BLaER1 (cell line): ENCODE measurements at regions not wholly inside any gene's neighbourhood (a gene's known extent, or its start where the extent isn't known, plus 50 kb on each side); places are given as distances from the start of the nearest gene placed in this dataset.

Experiments
- H3K27ac ChIP-seq: shearing (Covaris generic); formaldehyde crosslinking; 2 replicates; pipeline ENCODE4 v1.8.1; 2022
- H3K27me3 ChIP-seq: shearing (Covaris generic); formaldehyde crosslinking; 2 replicates; pipeline ENCODE4 v1.8.1; 2022
- H3K36me3 ChIP-seq: shearing (Covaris generic); formaldehyde crosslinking; 2 replicates; pipeline ENCODE4 v1.8.1; 2022
- H3K4me1 ChIP-seq: shearing (Covaris generic); formaldehyde crosslinking; 2 replicates; pipeline ENCODE4 v1.8.1; 2022
- H3K4me2 ChIP-seq: shearing (Covaris generic); formaldehyde crosslinking; 2 replicates; pipeline ENCODE4 v1.8.1; 2022
- H3K4me3 ChIP-seq: shearing (Covaris generic); formaldehyde crosslinking; 2 replicates; pipeline ENCODE4 v1.8.1; 2022
- H3K9ac ChIP-seq: shearing (Covaris generic); formaldehyde crosslinking; 2 replicates; pipeline ENCODE4 v1.8.1; 2022
- H3K9me3 ChIP-seq: shearing (Covaris generic); formaldehyde crosslinking; 2 replicates; pipeline ENCODE4 v1.8.1; 2022
- H4K20me1 ChIP-seq: shearing (Covaris generic); formaldehyde crosslinking; 2 replicates; pipeline ENCODE4 v1.8.1; 2022
- Cebpa-rat ChIP-seq: shearing (Covaris generic); IDR thresholded peaks from 2 replicates; pipeline ENCODE4 v1.8.1; 2022

DNA sequence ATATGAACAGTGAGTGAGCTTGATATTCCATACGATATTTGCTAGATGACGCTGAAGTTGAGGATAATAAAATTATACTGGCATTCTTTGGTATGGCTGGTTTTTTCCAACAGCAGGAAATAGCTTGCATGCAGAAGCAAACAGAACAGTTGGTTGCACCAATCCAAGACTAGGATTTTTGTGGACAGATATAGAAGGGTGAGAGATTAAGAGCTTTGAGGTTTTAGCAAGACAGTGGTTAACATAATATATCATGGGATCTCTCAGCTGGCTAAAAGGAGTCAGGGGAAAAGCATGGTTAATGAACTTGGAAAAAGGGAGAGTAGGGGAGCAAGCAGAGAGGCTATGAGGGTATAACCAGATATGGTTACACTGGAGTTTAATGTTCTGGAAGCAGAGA is 127.9 kb downstream of the DHX15 start:
- no peaks in the 10 kb centered on the region for H4K20me1 ChIP-seq
- no peaks in the 10 kb centered on the region for H3K27me3 ChIP-seq
- no peaks in the 10 kb centered on the region for H3K36me3 ChIP-seq
- peaks cover 11% of the 10 kb centered on the region for H3K4me1 ChIP-seq
- H3K4me2 ChIP-seq: no peak overlapping the region
- H3K9ac ChIP-seq: no peak overlapping the region
- no peaks in the 10 kb centered on the region for H3K9me3 ChIP-seq
- TF ChIP-seq Cebpa-rat: no peak
- H3K4me3 ChIP-seq: no peak overlapping the region
- H3K27ac ChIP-seq: no peak overlapping the region

DNA sequence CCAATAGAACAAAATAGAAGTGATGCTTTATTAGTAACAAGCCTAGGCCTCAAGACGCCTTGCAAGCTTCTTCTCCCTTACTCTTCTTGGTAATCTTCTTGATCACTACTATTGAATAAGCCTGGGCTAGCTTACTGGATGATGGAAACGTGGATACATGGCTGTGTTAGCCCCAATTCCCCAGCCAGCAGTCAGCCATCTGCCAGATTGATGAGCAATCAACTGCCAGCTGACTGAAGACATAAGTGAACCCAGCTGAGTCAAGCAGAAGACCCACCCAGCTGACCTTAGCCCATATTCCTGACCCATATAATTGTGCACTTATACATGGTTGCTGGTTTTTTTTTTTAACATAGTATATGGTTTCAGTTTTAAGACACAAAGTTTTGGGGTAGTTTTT is 130.4 kb downstream of the DHX15 start:
- Histone ChIP-seq H3K4me2 (no peak overlapping the region), H3K4me1 (peaks cover 4% of the 10 kb centered on the region), H3K36me3 (no peaks in the 10 kb centered on the region), H3K9ac (no peak overlapping the region), H4K20me1 (no peaks in the 10 kb centered on the region), H3K9me3 (no peaks in the 10 kb centered on the region), H3K4me3 (no peak overlapping the region), H3K27me3 (no peaks in the 10 kb centered on the region), H3K27ac (no peak overlapping the region)
- TF ChIP-seq Cebpa-rat: no peak

GRCh38 chr4:24451870-24452269 is 132.5 kb downstream of the DHX15 start:
- Histone ChIP-seq H3K36me3 (no peaks in the 10 kb centered on the region), H3K9me3 (no peaks in the 10 kb centered on the region), H3K4me3 (no peak overlapping the region), H4K20me1 (no peaks in the 10 kb centered on the region), H3K9ac (no peak overlapping the region), H3K4me1 (peaks cover 5% of the 10 kb centered on the region), H3K27me3 (no peaks in the 10 kb centered on the region), H3K4me2 (no peak overlapping the region), H3K27ac (no peak overlapping the region)
- TF ChIP-seq Cebpa-rat: no peak

DNA sequence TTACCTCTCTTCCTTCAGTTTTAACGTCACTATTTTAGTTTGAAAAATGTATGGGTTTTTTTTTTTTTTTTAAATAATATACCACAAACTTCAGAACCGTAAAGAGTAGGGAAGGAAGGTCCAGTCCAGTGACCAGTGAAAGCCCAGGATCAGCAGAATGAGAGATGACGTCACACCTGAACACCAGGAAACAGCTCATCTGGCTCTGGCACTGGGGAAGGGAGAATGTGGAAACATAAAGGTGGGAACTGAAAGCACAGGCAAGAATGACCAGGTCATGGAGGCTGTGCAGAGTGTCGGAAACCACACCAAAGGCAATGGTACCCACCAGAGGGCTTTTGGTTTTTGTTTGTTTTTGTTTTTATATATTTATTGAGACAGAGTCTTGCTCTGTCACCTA is 141.2 kb downstream of the DHX15 start:
- H3K4me3 ChIP-seq: no peak overlapping the region
- H3K9ac ChIP-seq: no peak overlapping the region
- no peak overlapping the region for H3K4me2 ChIP-seq
- no peaks in the 10 kb centered on the region for H3K4me1 ChIP-seq
- no peaks in the 10 kb centered on the region for H3K9me3 ChIP-seq
- no peaks in the 10 kb centered on the region for H4K20me1 ChIP-seq
- H3K36me3 ChIP-seq: no peaks in the 10 kb centered on the region
- TF ChIP-seq Cebpa-rat: no peak
- no peak overlapping the region for H3K27ac ChIP-seq
- H3K27me3 ChIP-seq: no peaks in the 10 kb centered on the region; the same call in 1 of the 2 replicates

DNA sequence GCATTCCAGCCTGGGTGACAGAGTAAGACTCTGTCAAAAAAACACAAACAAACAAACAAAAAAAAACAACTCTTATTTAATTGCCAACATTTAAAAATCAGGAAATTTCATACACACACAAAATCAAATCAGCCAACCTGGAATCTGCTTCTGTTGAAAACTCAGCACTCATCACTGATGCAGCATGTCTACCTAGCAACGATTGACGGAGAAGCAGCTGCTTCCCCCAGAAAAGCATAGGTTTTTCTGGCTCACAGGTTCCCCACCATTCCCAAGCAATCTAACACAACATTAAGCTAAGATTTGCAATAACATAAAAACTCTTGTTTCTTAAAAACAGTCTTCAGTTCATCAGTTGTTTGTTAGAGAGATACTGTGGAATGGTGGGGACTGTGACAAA is 143.6 kb downstream of the DHX15 start:
- no peaks in the 10 kb centered on the region; the same call in 1 of the 2 replicates for H3K27me3 ChIP-seq
- no peak for TF ChIP-seq Cebpa-rat
- H3K9ac ChIP-seq: no peak overlapping the region
- H3K4me1 ChIP-seq: no peaks in the 10 kb centered on the region
- H3K4me3 ChIP-seq: no peak overlapping the region
- no peaks in the 10 kb centered on the region for H3K36me3 ChIP-seq
- no peak overlapping the region for H3K4me2 ChIP-seq
- H4K20me1 ChIP-seq: no peaks in the 10 kb centered on the region
- H3K9me3 ChIP-seq: no peaks in the 10 kb centered on the region
- H3K27ac ChIP-seq: no peak overlapping the region

GRCh38 chr4:24434241-24434640 is 150.1 kb downstream of the DHX15 start:
- no peak overlapping the region for H3K9ac ChIP-seq
- H3K9me3 ChIP-seq: peaks cover 6% of the 10 kb centered on the region
- no peak overlapping the region for H3K4me3 ChIP-seq
- H3K4me1 ChIP-seq: no peaks in the 10 kb centered on the region
- no peak for TF ChIP-seq Cebpa-rat
- no peak overlapping the region for H3K4me2 ChIP-seq
- H3K27me3 ChIP-seq: no peaks in the 10 kb centered on the region; the same call in 1 of the 2 replicates
- H4K20me1 ChIP-seq: no peaks in the 10 kb centered on the region
- H3K27ac ChIP-seq: no peak overlapping the region
- no peaks in the 10 kb centered on the region for H3K36me3 ChIP-seq

- H3K4me3 ChIP-seq: no peak overlapping the region
- no peak overlapping the region for H3K4me2 ChIP-seq
- no peaks in the 10 kb centered on the region for H4K20me1 ChIP-seq
- H3K27ac ChIP-seq: no peak overlapping the region
- no peak overlapping the region for H3K9ac ChIP-seq
- H3K27me3 ChIP-seq: no peaks in the 10 kb centered on the region
- H3K4me1 ChIP-seq: no peaks in the 10 kb centered on the region
- H3K9me3 ChIP-seq: peaks cover 6% of the 10 kb centered on the region
- no peaks in the 10 kb centered on the region for H3K36me3 ChIP-seq
- TF ChIP-seq Cebpa-rat: no peak
Observed at GRCh38 chr4:24433515-24434214, 150.7 kb downstream of the DHX15 start.

DNA sequence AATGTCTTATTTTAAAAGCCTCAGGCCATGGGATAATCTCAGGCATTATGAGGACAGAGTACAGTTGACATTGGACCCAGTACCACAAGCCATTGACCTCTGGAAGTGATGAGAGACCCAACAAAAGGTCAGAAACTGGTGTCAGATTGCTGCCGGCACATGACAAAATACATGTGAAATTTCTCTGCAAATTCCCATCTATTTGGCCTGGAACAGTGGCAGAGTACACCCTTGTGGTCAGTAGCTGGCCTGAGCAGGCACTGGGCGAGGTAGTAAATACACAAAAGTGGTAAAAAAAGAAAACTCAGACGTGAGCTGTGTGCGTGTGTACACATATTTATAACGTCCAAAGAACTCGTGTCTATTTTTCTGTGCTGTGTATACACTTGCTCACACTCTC is 155.5 kb downstream of the DHX15 start:
- no peaks in the 10 kb centered on the region for H4K20me1 ChIP-seq
- no peaks in the 10 kb centered on the region for H3K36me3 ChIP-seq
- peaks cover 6% of the 10 kb centered on the region for H3K9me3 ChIP-seq
- no peak for TF ChIP-seq Cebpa-rat
- H3K9ac ChIP-seq: no peak overlapping the region
- H3K27me3 ChIP-seq: no peaks in the 10 kb centered on the region
- H3K4me1 ChIP-seq: no peaks in the 10 kb centered on the region
- no peak overlapping the region for H3K4me3 ChIP-seq
- H3K27ac ChIP-seq: no peak overlapping the region
- no peak overlapping the region for H3K4me2 ChIP-seq

- H3K4me2 ChIP-seq: no peak overlapping the region
- peaks cover 6% of the 10 kb centered on the region for H3K9me3 ChIP-seq
- no peak overlapping the region for H3K9ac ChIP-seq
Observed at GRCh38 chr4:24426557-24426956, 157.8 kb downstream of the DHX15 start.

DNA sequence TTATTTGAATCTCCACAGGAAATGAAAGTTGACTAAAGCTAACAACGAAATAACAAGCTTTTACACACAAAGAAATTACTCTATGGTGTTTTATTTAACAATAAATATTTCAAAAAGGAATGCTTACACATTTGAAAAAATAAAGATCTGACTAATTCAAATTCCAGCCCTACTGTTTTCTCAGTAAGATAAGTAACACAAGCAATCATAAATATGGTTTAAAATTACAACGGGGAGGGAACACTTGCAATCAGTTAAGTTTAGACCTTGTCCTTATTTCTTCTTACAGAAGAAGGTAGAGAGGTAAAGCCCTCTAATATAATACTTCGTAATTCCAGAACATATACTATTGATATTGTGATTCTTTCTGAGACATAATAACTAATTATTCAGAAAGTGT is 158.5 kb downstream of the DHX15 start:
- Histone ChIP-seq H3K36me3 (no peaks in the 10 kb centered on the region), H3K27ac (no peak overlapping the region)

More at GRCh38 chr4:24426557-24426956, 157.8 kb downstream of the DHX15 start:
- H3K27me3 ChIP-seq: no peaks in the 10 kb centered on the region
- TF ChIP-seq Cebpa-rat: no peak
- H4K20me1 ChIP-seq: no peaks in the 10 kb centered on the region
- no peaks in the 10 kb centered on the region for H3K4me1 ChIP-seq
- no peak overlapping the region for H3K4me3 ChIP-seq
- H3K27ac ChIP-seq: no peak overlapping the region
- H3K36me3 ChIP-seq: no peaks in the 10 kb centered on the region

GRCh38 chr4:24423670-24424069 is 160.7 kb downstream of the DHX15 start:
- no peaks in the 10 kb centered on the region for H3K4me1 ChIP-seq
- H3K27ac ChIP-seq: no peak overlapping the region
- H3K36me3 ChIP-seq: no peaks in the 10 kb centered on the region
- H3K4me2 ChIP-seq: no peak overlapping the region
- TF ChIP-seq Cebpa-rat: no peak
- H4K20me1 ChIP-seq: no peaks in the 10 kb centered on the region
- H3K27me3 ChIP-seq: no peaks in the 10 kb centered on the region
- H3K9me3 ChIP-seq: no peaks in the 10 kb centered on the region
- no peak overlapping the region for H3K9ac ChIP-seq
- H3K4me3 ChIP-seq: no peak overlapping the region

More for the DNA sequence above, 158.5 kb downstream of the DHX15 start:
- Histone ChIP-seq H3K4me1 (no peaks in the 10 kb centered on the region), H4K20me1 (no peaks in the 10 kb centered on the region), H3K9ac (no peak overlapping the region), H3K27me3 (no peaks in the 10 kb centered on the region), H3K4me2 (no peak overlapping the region), H3K9me3 (peaks cover 4% of the 10 kb centered on the region), H3K4me3 (no peak overlapping the region)
- no peak for TF ChIP-seq Cebpa-rat
